KG1 (cell line): ENCODE measurements at regions not wholly inside any gene's neighbourhood (a gene's known extent, or its start where the extent isn't known, plus 50 kb on each side); places are given as distances from the start of the nearest gene placed in this dataset.
A peak's percentile ranks its signal among the peaks of the same experiment; 100 is the strongest.

Experiments
- DNase-seq: peaks from one replicate; lab custom pipeline; 2025; lab: John Stamatoyannopoulos, UW

DNA sequence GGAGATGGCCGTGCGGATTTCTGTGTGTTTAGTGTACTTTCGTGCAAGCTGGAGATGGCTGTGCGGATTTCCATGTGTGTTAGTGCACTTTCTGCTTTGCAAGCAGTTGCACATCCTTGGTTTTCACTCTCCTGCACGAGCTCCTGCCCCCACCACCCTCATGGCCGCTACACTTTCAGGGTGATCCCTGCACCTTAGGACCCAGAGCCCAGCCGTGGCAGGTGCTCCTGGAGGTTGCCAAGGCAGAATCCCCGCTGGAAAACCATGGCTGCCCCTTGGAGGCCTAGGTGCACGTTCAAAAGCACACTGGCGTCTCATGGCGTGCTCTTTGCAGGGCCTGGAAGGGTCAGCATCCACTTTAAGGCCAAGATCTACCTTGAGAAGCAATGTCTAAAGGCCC is 311.0 kb upstream of the TNRC6C start:
- DNase-seq = no peak

DNA sequence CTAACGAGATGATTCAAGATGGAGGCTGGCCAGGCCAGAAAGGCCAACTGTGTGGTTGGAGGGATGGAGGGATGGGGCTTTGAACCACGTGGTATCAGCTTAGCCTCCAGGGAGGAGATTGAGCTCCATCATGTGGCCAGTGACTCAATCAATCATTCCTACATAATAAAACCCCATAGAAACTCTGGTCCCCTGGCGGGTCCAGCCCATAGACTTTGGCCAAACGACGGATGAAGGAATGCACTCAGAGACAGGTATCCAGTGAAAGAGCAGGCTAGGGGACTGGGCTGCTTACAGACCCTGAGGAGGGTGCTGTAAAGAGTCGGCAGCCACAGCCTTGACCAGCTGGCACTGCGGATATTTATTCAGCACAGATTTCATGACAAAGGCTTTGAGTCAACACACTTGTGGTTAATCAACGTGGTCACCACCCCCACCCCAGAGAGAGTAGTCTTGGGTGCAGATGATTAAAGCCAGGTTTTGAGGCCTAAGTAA is 308.7 kb upstream of the TNRC6C start:
- no peak for DNase-seq

GRCh38 chr17:77651988-77652387 is 306.5 kb upstream of the TNRC6C start:
- DNase-seq = no peak

GRCh38 chr17:77654296-77654695 is 304.2 kb upstream of the TNRC6C start:
- DNase-seq = no peak

GRCh38 chr17:77654850-77655249 is 303.7 kb upstream of the TNRC6C start:
- DNase-seq = no peak

GRCh38 chr17:77656054-77656453 is 302.4 kb upstream of the TNRC6C start:
- DNase-seq = no peak

GRCh38 chr17:77657839-77658238 is 300.7 kb upstream of the TNRC6C start:
- no peak for DNase-seq

- DNase-seq = no peak
Observed at GRCh38 chr17:77660524-77660923, 298.0 kb upstream of the TNRC6C start.

GRCh38 chr17:77662833-77663232 is 295.7 kb upstream of the TNRC6C start:
- no peak for DNase-seq

GRCh38 chr17:77664097-77664729 is 294.3 kb upstream of the TNRC6C start:
- DNase-seq = no peak

DNA sequence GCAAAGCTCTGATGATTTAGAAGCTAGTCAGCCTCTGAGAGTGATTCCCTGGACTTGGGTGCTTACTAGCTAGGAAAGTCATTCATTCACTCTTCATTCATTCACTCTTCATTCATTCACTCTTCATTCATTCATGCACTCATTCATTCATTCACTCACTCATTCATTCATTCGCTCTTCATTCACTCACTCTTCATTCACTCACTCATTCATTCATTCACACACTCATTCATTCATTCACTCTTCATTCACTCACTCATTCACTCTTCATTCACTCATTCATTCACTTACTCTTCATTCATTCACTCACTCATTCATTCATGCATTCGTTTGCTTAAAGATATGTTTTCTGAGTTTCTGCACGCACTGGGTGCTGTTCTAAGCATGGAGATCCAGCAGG is 292.7 kb upstream of the TNRC6C start:
- DNase-seq = no peak

DNA sequence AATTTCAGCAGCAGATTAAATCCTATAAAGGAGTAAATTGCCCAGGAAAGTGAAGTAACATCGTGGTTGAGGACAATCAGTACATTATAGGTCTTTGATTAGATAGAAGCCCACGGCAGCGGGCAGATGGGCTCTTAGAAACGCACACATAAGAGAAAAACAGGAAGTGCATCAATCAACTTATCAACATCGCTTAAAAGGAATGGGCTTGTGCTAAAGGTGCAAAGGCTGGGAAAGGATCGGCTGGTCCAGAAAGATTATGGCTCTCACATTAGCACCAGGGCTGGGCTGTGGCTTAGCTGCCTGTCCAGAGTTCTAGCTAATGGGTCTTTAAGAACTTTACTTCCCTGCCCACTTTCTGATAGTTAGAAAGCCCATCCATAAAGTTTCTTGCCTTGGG is 292.0 kb upstream of the TNRC6C start:
- no peak for DNase-seq

DNA sequence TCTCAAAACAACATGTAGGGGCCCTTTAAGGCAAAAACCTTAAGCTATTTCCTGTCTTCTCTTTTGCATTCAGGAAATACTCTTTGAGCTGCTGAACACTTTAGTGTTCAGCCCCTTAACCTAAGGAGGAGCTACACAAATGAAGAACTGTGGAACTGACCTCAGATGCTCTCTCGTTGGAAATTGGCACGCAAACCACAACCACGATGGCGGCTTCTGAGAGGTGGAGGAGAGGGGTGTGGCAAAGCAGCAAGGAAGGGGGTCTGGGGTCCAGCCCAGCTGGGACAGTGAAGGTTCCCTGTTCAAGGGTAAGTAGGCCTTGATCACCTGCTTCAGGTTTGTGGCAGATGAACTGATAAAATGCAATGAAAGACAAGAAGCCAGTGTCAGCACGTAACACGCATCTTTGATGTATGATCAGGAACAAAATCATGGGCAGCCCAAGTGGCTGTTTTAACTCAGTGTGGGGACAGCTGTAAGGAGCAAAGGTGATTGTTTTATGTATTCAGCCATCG is 291.6 kb upstream of the TNRC6C start:
- DNase-seq = peak; percentile 25

- DNase-seq = no peak
Observed at GRCh38 chr17:77667478-77667877, 291.0 kb upstream of the TNRC6C start.

DNA sequence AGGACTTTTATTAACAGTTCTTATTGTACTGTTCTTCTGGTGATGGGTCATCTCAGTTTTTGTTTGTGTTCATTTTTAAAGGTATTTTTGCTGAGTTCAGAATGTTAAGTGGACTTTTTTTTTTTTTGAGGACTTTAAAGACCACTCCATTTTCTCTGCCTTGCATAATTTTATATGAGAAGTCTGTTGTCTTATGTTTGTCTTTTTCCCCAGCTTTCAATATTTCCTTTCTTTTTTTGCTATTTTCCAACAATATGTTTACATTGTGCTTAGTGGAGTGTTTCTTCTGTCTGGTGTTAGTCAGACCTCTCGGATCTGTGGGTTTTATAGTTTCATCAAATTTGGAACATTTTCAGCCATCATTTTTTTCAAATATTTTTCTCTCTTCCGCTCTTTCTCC is 290.0 kb upstream of the TNRC6C start:
- no peak for DNase-seq

- DNase-seq = no peak
Observed at GRCh38 chr17:77670173-77670572, 288.3 kb upstream of the TNRC6C start.

GRCh38 chr17:77674358-77674757 is 284.1 kb upstream of the TNRC6C start:
- no peak for DNase-seq

DNA sequence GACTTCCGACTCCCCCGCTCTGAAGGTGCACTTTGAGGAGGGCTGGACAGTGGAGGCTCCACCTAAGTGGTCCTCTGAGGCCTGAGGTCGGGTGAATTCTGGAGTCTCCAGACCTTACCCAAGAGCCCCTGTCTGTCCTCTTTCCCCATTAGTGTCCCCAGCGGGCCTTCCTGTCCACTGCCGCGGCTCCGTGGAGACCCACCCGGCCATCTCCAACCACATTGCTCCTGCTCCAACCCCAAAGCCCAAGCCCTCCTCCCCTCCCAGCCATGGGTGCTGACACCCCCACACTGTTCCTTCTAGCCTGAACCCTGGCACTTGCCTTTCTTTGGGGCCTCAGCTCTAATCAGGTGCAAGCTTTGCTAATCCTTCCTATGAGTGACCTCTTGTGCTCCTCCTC is 283.1 kb upstream of the TNRC6C start:
- DNase-seq = no peak

GRCh38 chr17:77675816-77676215 is 282.7 kb upstream of the TNRC6C start:
- no peak for DNase-seq

DNA sequence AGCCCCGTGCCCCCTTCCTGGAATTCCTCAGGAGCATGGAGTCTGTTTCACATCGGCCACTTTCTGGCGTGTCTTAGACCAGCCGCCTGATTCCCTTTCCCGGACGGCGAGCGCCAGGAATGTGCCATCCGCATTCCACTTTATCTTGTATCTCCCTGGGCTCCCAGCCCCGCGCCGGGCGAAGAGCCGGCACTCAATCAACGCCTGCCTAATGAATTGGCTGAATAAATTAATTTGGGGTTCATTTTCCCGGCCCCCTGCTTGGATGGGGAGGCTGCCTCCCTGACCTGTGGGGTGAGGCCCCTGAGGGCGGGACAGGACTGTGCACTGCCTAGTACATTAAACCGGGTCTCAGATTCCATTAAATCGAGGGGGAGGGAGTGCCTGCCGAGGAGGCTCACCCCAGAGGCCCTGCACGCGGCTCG is 282.3 kb upstream of the TNRC6C start:
- DNase-seq = no peak

GRCh38 chr17:77677211-77677610 is 281.3 kb upstream of the TNRC6C start:
- no peak for DNase-seq

GRCh38 chr17:77677630-77678029 is 280.9 kb upstream of the TNRC6C start:
- no peak for DNase-seq

GRCh38 chr17:77679589-77679988 is 278.9 kb upstream of the TNRC6C start:
- no peak for DNase-seq

DNA sequence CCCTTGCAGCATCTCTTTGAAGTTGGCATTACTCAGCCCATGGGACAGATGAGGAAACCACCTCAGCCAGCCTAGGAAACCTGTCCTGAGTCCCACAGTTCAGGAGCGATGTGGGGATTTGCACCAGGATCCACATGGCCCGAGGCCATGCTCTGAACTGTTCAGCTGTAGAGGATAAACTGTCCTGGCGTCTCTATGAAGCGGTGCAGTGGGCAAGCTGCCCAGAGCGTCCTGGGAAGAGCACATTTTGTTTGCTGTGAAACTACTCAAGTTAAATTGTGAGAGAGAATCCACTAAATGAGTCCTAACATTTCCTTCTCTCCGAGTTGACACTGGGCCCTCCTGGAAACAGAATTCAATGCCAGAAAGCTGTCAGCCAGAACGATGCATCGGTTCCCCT is 276.6 kb upstream of the TNRC6C start:
- DNase-seq = no peak
